HAP-1 (cell line): ENCODE measurements at regions not wholly inside any gene's neighbourhood (a gene's known extent, or its start where the extent isn't known, plus 50 kb on each side); places are given as distances from the start of the nearest gene placed in this dataset.

Source experiments
- DNase-seq, 2 experiments: peaks; one replicate each; pipeline ENCODE4 v3.0.0-alpha.2; 2016 to 2020; ENCODE audit warnings: low spot score in 2 of 2
- H3K27me3 ChIP-seq: fragments of 250-450 bp; sonication (Bioruptor Pico); 2 replicates; pipeline ENCODE4 v1.5.1; 2020; ENCODE audit warnings: low read depth, mild to moderate bottlenecking, moderate library complexity
- H3K36me3 ChIP-seq: fragments of 250-450 bp; sonication (Bioruptor Pico); replicated peaks from 2 replicates; pipeline ENCODE4 v1.5.1; 2020; ENCODE audit warnings: mild to moderate bottlenecking
- H3K4me1 ChIP-seq: fragments of 250-450 bp; sonication (Bioruptor Pico); 2 replicates; pipeline ENCODE4 v1.5.1; 2020; ENCODE audit warnings: mild to moderate bottlenecking
- H3K4me3 ChIP-seq: fragments of 250-450 bp; sonication (Bioruptor Pico); 2 replicates; pipeline ENCODE4 v1.5.1; 2020; ENCODE audit warnings: mild to moderate bottlenecking, moderate library complexity
- H3K9me3 ChIP-seq: fragments of 250-450 bp; sonication (Bioruptor Pico); 2 replicates; pipeline ENCODE4 v1.5.1; 2020; ENCODE audit warnings: mild to moderate bottlenecking, moderate library complexity
- in situ Hi-C: fragments of 300-500 bp; cut with MboI; formaldehyde crosslinking; loops from 3 replicates; pipeline ENCODE4 v1.14.3; 2020; ENCODE audit warnings: low sequenced_read_pairs, inconsistent platforms, mixed read lengths

GRCh38 chr22:22408731-22409696 is 99.5 kb downstream of the ZNF280B start:
- Histone ChIP-seq H3K4me3 (no peak overlapping the region), H3K9me3 (no peaks in the 10 kb centered on the region), H3K36me3 (no peaks in the 10 kb centered on the region), H3K4me1 (no peaks in the 10 kb centered on the region), H3K27me3 (peaks cover 26% of the 10 kb centered on the region)
- in situ Hi-C loops, result no loop called here
- DNase-seq, result peak; percentile 26 to 50

- in situ Hi-C loops, result no loop called here
- Histone ChIP-seq H3K27me3 (peaks cover 26% of the 10 kb centered on the region), H3K4me1 (no peaks in the 10 kb centered on the region), H3K36me3 (no peaks in the 10 kb centered on the region), H3K4me3 (no peak overlapping the region), H3K9me3 (no peaks in the 10 kb centered on the region)
- no peak for DNase-seq
Observed at GRCh38 chr22:22410121-22410520, 98.4 kb downstream of the ZNF280B start.

- Histone ChIP-seq H3K36me3 (no peaks in the 10 kb centered on the region), H3K4me3 (no peak overlapping the region), H3K27me3 (peaks cover 26% of the 10 kb centered on the region), H3K4me1 (no peaks in the 10 kb centered on the region), H3K9me3 (no peaks in the 10 kb centered on the region)
- in situ Hi-C loops, result no loop called here
- DNase-seq, result no peak
Observed at GRCh38 chr22:22410677-22411076, 97.9 kb downstream of the ZNF280B start.

GRCh38 chr22:22414266-22414665 is 94.3 kb downstream of the ZNF280B start:
- no peak overlapping the region for H3K4me3 ChIP-seq
- DNase-seq, result no peak
- peaks cover 22% of the 10 kb centered on the region; the same call in 1 of the 2 replicates for H3K27me3 ChIP-seq
- H3K9me3 ChIP-seq, result no peaks in the 10 kb centered on the region
- H3K4me1 ChIP-seq, result no peaks in the 10 kb centered on the region
- in situ Hi-C loops, result no loop called here
- no peaks in the 10 kb centered on the region for H3K36me3 ChIP-seq

- Histone ChIP-seq H3K27me3 (peaks cover 20% of the 10 kb centered on the region), H3K36me3 (no peaks in the 10 kb centered on the region), H3K4me1 (no peaks in the 10 kb centered on the region), H3K4me3 (no peak overlapping the region), H3K9me3 (no peaks in the 10 kb centered on the region)
- in situ Hi-C loops, result no loop called here
- DNase-seq, result no peak
Observed at GRCh38 chr22:22417495-22418162, 90.9 kb downstream of the ZNF280B start.

- Histone ChIP-seq H3K36me3 (no peaks in the 10 kb centered on the region), H3K4me3 (no peak overlapping the region), H3K9me3 (no peaks in the 10 kb centered on the region), H3K4me1 (no peaks in the 10 kb centered on the region), H3K27me3 (peaks cover 20% of the 10 kb centered on the region)
- DNase-seq, result no peak
- in situ Hi-C loops, result no loop called here
Observed at GRCh38 chr22:22418163-22418549, 90.4 kb downstream of the ZNF280B start.

GRCh38 chr22:22418957-22419356 is 89.6 kb downstream of the ZNF280B start:
- no peaks in the 10 kb centered on the region for H3K4me1 ChIP-seq
- DNase-seq, result no peak
- H3K36me3 ChIP-seq, result no peaks in the 10 kb centered on the region
- peaks cover 20% of the 10 kb centered on the region for H3K27me3 ChIP-seq
- in situ Hi-C loops, result no loop called here
- no peak overlapping the region for H3K4me3 ChIP-seq
- no peaks in the 10 kb centered on the region for H3K9me3 ChIP-seq

GRCh38 chr22:22420580-22420979 is 88.0 kb downstream of the ZNF280B start:
- Histone ChIP-seq H3K9me3 (no peaks in the 10 kb centered on the region), H3K4me1 (no peaks in the 10 kb centered on the region), H3K27me3 (peaks cover 20% of the 10 kb centered on the region), H3K4me3 (no peak overlapping the region), H3K36me3 (no peaks in the 10 kb centered on the region)
- no peak for DNase-seq
- in situ Hi-C loops, result no loop called here

GRCh38 chr22:22421392-22421791 is 87.2 kb downstream of the ZNF280B start:
- peaks cover 20% of the 10 kb centered on the region for H3K27me3 ChIP-seq

GRCh38 chr22:22422629-22423112 is 85.9 kb downstream of the ZNF280B start:
- Histone ChIP-seq H3K4me1 (no peaks in the 10 kb centered on the region), H3K27me3 (peaks cover 17% of the 10 kb centered on the region), H3K9me3 (no peaks in the 10 kb centered on the region), H3K4me3 (no peak overlapping the region), H3K36me3 (no peaks in the 10 kb centered on the region)
- in situ Hi-C loops, result no loop called here
- DNase-seq, result peak; percentile 47 to 86

More at GRCh38 chr22:22421392-22421791, 87.2 kb downstream of the ZNF280B start:
- no peaks in the 10 kb centered on the region for H3K36me3 ChIP-seq
- no peak overlapping the region for H3K4me3 ChIP-seq
- H3K4me1 ChIP-seq, result no peaks in the 10 kb centered on the region
- no peak for DNase-seq
- in situ Hi-C loops, result no loop called here
- H3K9me3 ChIP-seq, result no peaks in the 10 kb centered on the region

- H3K4me3 ChIP-seq, result no peak overlapping the region
- H3K4me1 ChIP-seq, result no peaks in the 10 kb centered on the region
- H3K27me3 ChIP-seq, result peaks cover 13% of the 10 kb centered on the region
- H3K36me3 ChIP-seq, result no peaks in the 10 kb centered on the region
- DNase-seq, result no peak
- H3K9me3 ChIP-seq, result no peaks in the 10 kb centered on the region
- in situ Hi-C loops, result no loop called here
Observed at GRCh38 chr22:22423681-22424080, 84.9 kb downstream of the ZNF280B start.

GRCh38 chr22:22424210-22424800 is 84.2 kb downstream of the ZNF280B start:
- Histone ChIP-seq H3K4me3 (no peak overlapping the region), H3K4me1 (no peaks in the 10 kb centered on the region), H3K36me3 (no peaks in the 10 kb centered on the region), H3K9me3 (no peaks in the 10 kb centered on the region), H3K27me3 (peaks cover 7% of the 10 kb centered on the region)
- DNase-seq, result peak; percentile 9 to 48
- in situ Hi-C loops, result no loop called here

- H3K36me3 ChIP-seq, result no peaks in the 10 kb centered on the region
- no peaks in the 10 kb centered on the region for H3K4me1 ChIP-seq
- no peak overlapping the region for H3K4me3 ChIP-seq
- in situ Hi-C loops, result no loop called here
- no peaks in the 10 kb centered on the region for H3K9me3 ChIP-seq
- DNase-seq, result no peak
- peaks cover 6% of the 10 kb centered on the region for H3K27me3 ChIP-seq
Observed at GRCh38 chr22:22424956-22425355, 83.6 kb downstream of the ZNF280B start.

GRCh38 chr22:22425356-22425755 is 83.2 kb downstream of the ZNF280B start:
- H3K4me1 ChIP-seq, result no peaks in the 10 kb centered on the region
- DNase-seq, result no peak
- in situ Hi-C loops, result no loop called here
- no peak overlapping the region for H3K4me3 ChIP-seq
- H3K36me3 ChIP-seq, result no peaks in the 10 kb centered on the region
- H3K27me3 ChIP-seq, result peaks cover 6% of the 10 kb centered on the region
- no peaks in the 10 kb centered on the region for H3K9me3 ChIP-seq
